Coronary artery (tissue), 2 donors: ENCODE measurements at regions not wholly inside any gene's neighbourhood (a gene's known extent, or its start where the extent isn't known, plus 50 kb on each side); places are given as distances from the start of the nearest gene placed in this dataset.

Experiments used
- DNase-seq: peaks from one replicate; pipeline ENCODE4 v3.0.0-alpha.2; 2017; ENCODE audit warnings: low spot score
- H3K27ac ChIP-seq, 2 donors: fragments of 200-600 bp; sonication (generic); one replicate each; pipeline ENCODE4 v1.5.1; 2016 to 2019
- H3K4me3 ChIP-seq: fragments of 200-600 bp; sonication (generic); 2 replicates; pipeline ENCODE4 v1.5.1; 2016; ENCODE audit warnings: mild to moderate bottlenecking, moderate library complexity
- CTCF ChIP-seq: fragments of 200-600 bp; sonication (generic); IDR thresholded peaks from one replicate; pipeline ENCODE4 v1.5.1; 2019; ENCODE audit warnings: antibody characterized with exemption

GRCh38 chr11:15607361-15608036, 492.8 kb downstream of the INSC start:
- TF ChIP-seq CTCF: no peak
- Histone ChIP-seq H3K27ac (no peak overlapping the region), H3K4me3 (no peak overlapping the region)
- DNase-seq: no peak

- no peak for DNase-seq
- Histone ChIP-seq H3K4me3 (no peak overlapping the region), H3K27ac (no peak overlapping the region)
- no peak for TF ChIP-seq CTCF
Observed at GRCh38 chr11:15609445-15609844, 494.7 kb downstream of the INSC start.

- H3K27ac ChIP-seq: no peak overlapping the region
- no peak for DNase-seq
- no peak overlapping the region for H3K4me3 ChIP-seq
- TF ChIP-seq CTCF: no peak
Observed at GRCh38 chr11:15610881-15611280, 496.2 kb downstream of the INSC start.

- DNase-seq: no peak
- no peak overlapping the region for H3K27ac ChIP-seq
- TF ChIP-seq CTCF: no peak
- no peak overlapping the region for H3K4me3 ChIP-seq
Observed at GRCh38 chr11:15613251-15613650, 498.5 kb downstream of the INSC start.

- DNase-seq: no peak
- TF ChIP-seq CTCF: no peak
- Histone ChIP-seq H3K27ac (no peak overlapping the region), H3K4me3 (no peak overlapping the region)
Observed at GRCh38 chr11:15613789-15614188, 499.1 kb downstream of the INSC start.

- H3K4me3 ChIP-seq: no peak overlapping the region
- no peak for DNase-seq
- no peak for TF ChIP-seq CTCF
- no peak overlapping the region for H3K27ac ChIP-seq
Observed at GRCh38 chr11:15615398-15616096, 500.8 kb downstream of the INSC start.
